Skeletal muscle satellite cell (primary cell): ENCODE measurements at regions not wholly inside any gene's neighbourhood (a gene's known extent, or its start where the extent isn't known, plus 50 kb on each side); places are given as distances from the start of the nearest gene placed in this dataset.

ENCODE experiments used
- H3K27me3 ChIP-seq: 2 replicates; pipeline ENCODE4 v1.7.0; 2013; ENCODE audit warnings: low read length; ENCODE audit not compliant: control insufficient read depth, insufficient read depth
- H3K36me3 ChIP-seq: 2 replicates; pipeline ENCODE4 v1.7.0; 2013; ENCODE audit warnings: mild to moderate bottlenecking, control low read depth, low read length; ENCODE audit not compliant: insufficient read depth
- H3K4me1 ChIP-seq: 2 replicates; pipeline ENCODE4 v1.7.0; 2013; ENCODE audit warnings: low read length; ENCODE audit not compliant: control insufficient read depth, insufficient read depth
- H3K4me2 ChIP-seq: 2 replicates; pipeline ENCODE4 v1.7.0; 2013; ENCODE audit warnings: mild to moderate bottlenecking, low read length
- H3K4me3 ChIP-seq: 2 replicates; pipeline ENCODE4 v1.7.0; 2013; ENCODE audit warnings: low read length
- H3K9ac ChIP-seq: 2 replicates; pipeline ENCODE4 v1.7.0; 2013; ENCODE audit warnings: mild to moderate bottlenecking, low read depth, low read length, moderate library complexity
- H3K9me3 ChIP-seq: replicated peaks from 2 replicates; pipeline ENCODE4 v1.7.0; 2013; ENCODE audit warnings: mild to moderate bottlenecking, control low read depth, low read length

- H3K9ac ChIP-seq = no peak overlapping the region
- no peak overlapping the region for H3K4me3 ChIP-seq
- peaks cover 5% of the 10 kb centered on the region for H3K4me1 ChIP-seq
- no peaks in the 10 kb centered on the region for H3K36me3 ChIP-seq
- peaks cover 23% of the 10 kb centered on the region for H3K27me3 ChIP-seq
- H3K4me2 ChIP-seq = no peak overlapping the region
- H3K9me3 ChIP-seq = no peaks in the 10 kb centered on the region
Measured at GRCh38 chr12:127660961-127661360, 606.0 kb upstream of the TMEM132C start.

- H3K36me3 ChIP-seq = no peaks in the 10 kb centered on the region
- no peaks in the 10 kb centered on the region for H3K4me1 ChIP-seq
- H3K4me3 ChIP-seq = no peak overlapping the region
- no peak overlapping the region for H3K4me2 ChIP-seq
- H3K9me3 ChIP-seq = no peaks in the 10 kb centered on the region
- peaks cover 23% of the 10 kb centered on the region for H3K27me3 ChIP-seq
- H3K9ac ChIP-seq = no peak overlapping the region
Measured at GRCh38 chr12:127663716-127664115, 603.3 kb upstream of the TMEM132C start.

GRCh38 chr12:127664901-127665300 lies 602.1 kb upstream of the TMEM132C start:
- no peak overlapping the region for H3K9ac ChIP-seq
- H3K27me3 ChIP-seq = peaks cover 23% of the 10 kb centered on the region
- H3K4me1 ChIP-seq = no peaks in the 10 kb centered on the region
- no peak overlapping the region for H3K4me3 ChIP-seq
- H3K4me2 ChIP-seq = no peak overlapping the region
- no peaks in the 10 kb centered on the region for H3K36me3 ChIP-seq
- H3K9me3 ChIP-seq = no peaks in the 10 kb centered on the region

- Histone ChIP-seq H3K4me1 (no peaks in the 10 kb centered on the region), H3K4me3 (no peak overlapping the region), H3K36me3 (no peaks in the 10 kb centered on the region)
Measured at GRCh38 chr12:127667131-127667685, 599.8 kb upstream of the TMEM132C start.

GRCh38 chr12:127670294-127670693 lies 596.7 kb upstream of the TMEM132C start:
- Histone ChIP-seq H3K36me3 (no peaks in the 10 kb centered on the region), H3K9me3 (no peaks in the 10 kb centered on the region), H3K4me3 (no peak overlapping the region), H3K27me3 (peaks cover 4% of the 10 kb centered on the region), H3K4me1 (no peaks in the 10 kb centered on the region), H3K4me2 (no peak overlapping the region), H3K9ac (no peak overlapping the region)

More at GRCh38 chr12:127667131-127667685, 599.8 kb upstream of the TMEM132C start:
- H3K4me2 ChIP-seq = no peak overlapping the region
- peaks cover 19% of the 10 kb centered on the region for H3K27me3 ChIP-seq
- no peaks in the 10 kb centered on the region for H3K9me3 ChIP-seq
- H3K9ac ChIP-seq = no peak overlapping the region

GRCh38 chr12:127670796-127671195 lies 596.2 kb upstream of the TMEM132C start:
- no peak overlapping the region for H3K4me3 ChIP-seq
- H3K9me3 ChIP-seq = no peaks in the 10 kb centered on the region
- no peak overlapping the region for H3K9ac ChIP-seq
- no peaks in the 10 kb centered on the region for H3K4me1 ChIP-seq
- H3K4me2 ChIP-seq = no peak overlapping the region
- no peaks in the 10 kb centered on the region for H3K36me3 ChIP-seq
- peaks cover 4% of the 10 kb centered on the region for H3K27me3 ChIP-seq

- no peak overlapping the region for H3K4me3 ChIP-seq
- H3K36me3 ChIP-seq = no peaks in the 10 kb centered on the region
- no peak overlapping the region for H3K9ac ChIP-seq
- no peak overlapping the region for H3K4me2 ChIP-seq
- H3K9me3 ChIP-seq = no peaks in the 10 kb centered on the region
- peaks cover 4% of the 10 kb centered on the region for H3K4me1 ChIP-seq
- H3K27me3 ChIP-seq = no peaks in the 10 kb centered on the region
Measured at GRCh38 chr12:127675936-127676335, 591.0 kb upstream of the TMEM132C start.

- H3K4me1 ChIP-seq = peaks cover 4% of the 10 kb centered on the region
- H3K9ac ChIP-seq = peak overlapping the region; percentile 8
- H3K4me2 ChIP-seq = no peak overlapping the region
- no peak overlapping the region for H3K4me3 ChIP-seq
- H3K36me3 ChIP-seq = no peaks in the 10 kb centered on the region
- no peaks in the 10 kb centered on the region for H3K9me3 ChIP-seq
- H3K27me3 ChIP-seq = no peaks in the 10 kb centered on the region
Measured at GRCh38 chr12:127677537-127678131, 589.3 kb upstream of the TMEM132C start.

GRCh38 chr12:127678945-127679344 lies 588.0 kb upstream of the TMEM132C start:
- H3K27me3 ChIP-seq = no peaks in the 10 kb centered on the region
- H3K4me3 ChIP-seq = no peak overlapping the region
- no peak overlapping the region for H3K4me2 ChIP-seq
- H3K9me3 ChIP-seq = no peaks in the 10 kb centered on the region
- peaks cover 4% of the 10 kb centered on the region for H3K4me1 ChIP-seq
- no peak overlapping the region for H3K9ac ChIP-seq
- no peaks in the 10 kb centered on the region for H3K36me3 ChIP-seq

GRCh38 chr12:127680516-127680915 lies 586.5 kb upstream of the TMEM132C start:
- H3K4me3 ChIP-seq = no peak overlapping the region
- H3K9ac ChIP-seq = no peak overlapping the region
- H3K27me3 ChIP-seq = peaks cover 2% of the 10 kb centered on the region
- H3K4me2 ChIP-seq = no peak overlapping the region
- H3K9me3 ChIP-seq = no peaks in the 10 kb centered on the region
- no peaks in the 10 kb centered on the region for H3K36me3 ChIP-seq
- peaks cover 4% of the 10 kb centered on the region for H3K4me1 ChIP-seq

- no peak overlapping the region for H3K4me3 ChIP-seq
- H3K9me3 ChIP-seq = no peaks in the 10 kb centered on the region
- peaks cover 3% of the 10 kb centered on the region for H3K27me3 ChIP-seq
- no peak overlapping the region for H3K9ac ChIP-seq
- no peak overlapping the region for H3K4me2 ChIP-seq
- H3K4me1 ChIP-seq = peaks cover 4% of the 10 kb centered on the region
- H3K36me3 ChIP-seq = no peaks in the 10 kb centered on the region
Measured at GRCh38 chr12:127681151-127681754, 585.7 kb upstream of the TMEM132C start.

- Histone ChIP-seq H3K4me3 (no peak overlapping the region), H3K4me1 (no peaks in the 10 kb centered on the region), H3K4me2 (no peak overlapping the region), H3K9me3 (no peaks in the 10 kb centered on the region), H3K27me3 (peaks cover 3% of the 10 kb centered on the region), H3K36me3 (no peaks in the 10 kb centered on the region), H3K9ac (no peak overlapping the region)
Measured at GRCh38 chr12:127685491-127685890, 581.5 kb upstream of the TMEM132C start.
